ENCODE measurements at regions not wholly inside any gene's neighbourhood (a gene's known extent, or its start where the extent isn't known, plus 50 kb on each side); places are given as distances from the start of the nearest gene placed in this dataset.
A peak's percentile ranks its signal among the peaks of the same experiment; 100 is the strongest.

- DNase-seq: no peak
These were observed 512.8 kb downstream of the ANKRD50 start for GRCh38 chr4:124199755-124200154.

- no peak for DNase-seq
These were observed 510.9 kb downstream of the ANKRD50 start for GRCh38 chr4:124201636-124202035.

GRCh38 chr4:124202099-124202498, 510.4 kb downstream of the ANKRD50 start:
- peak; percentile 3 for DNase-seq

- no peak for DNase-seq
These were observed 508.8 kb downstream of the ANKRD50 start for GRCh38 chr4:124203613-124204238.

GRCh38 chr4:124206779-124207605, 505.5 kb downstream of the ANKRD50 start:
- no peak for DNase-seq

- no peak for DNase-seq
These were observed 503.3 kb downstream of the ANKRD50 start for GRCh38 chr4:124209211-124209610.

- DNase-seq: no peak
These were observed 502.9 kb downstream of the ANKRD50 start for GRCh38 chr4:124209626-124210025.

- DNase-seq: no peak
These were observed 501.8 kb downstream of the ANKRD50 start for GRCh38 chr4:124210746-124211145.

- peak; percentile 42 for DNase-seq
These were observed 499.5 kb downstream of the ANKRD50 start for GRCh38 chr4:124212815-124213630.

GRCh38 chr4:124219389-124219788, 493.1 kb downstream of the ANKRD50 start:
- no peak for DNase-seq

- no peak for DNase-seq
These were observed 488.3 kb downstream of the ANKRD50 start for GRCh38 chr4:124224256-124224655.

GRCh38 chr4:124227981-124228380, 484.6 kb downstream of the ANKRD50 start:
- DNase-seq: no peak

- no peak for DNase-seq
These were observed 482.3 kb downstream of the ANKRD50 start for GRCh38 chr4:124230268-124230667.

- no peak for DNase-seq
These were observed 477.8 kb downstream of the ANKRD50 start for GRCh38 chr4:124234771-124235170.

- no peak for DNase-seq
These were observed 468.7 kb downstream of the ANKRD50 start for GRCh38 chr4:124243671-124244366.

- no peak for DNase-seq
These were observed 459.5 kb downstream of the ANKRD50 start for GRCh38 chr4:124253080-124253479.

- DNase-seq: peak; percentile 87
These were observed 450.0 kb downstream of the ANKRD50 start for GRCh38 chr4:124262211-124263179.

- no peak for DNase-seq
These were observed 446.8 kb downstream of the ANKRD50 start for GRCh38 chr4:124265701-124266100.

GRCh38 chr4:124266721-124267120, 445.8 kb downstream of the ANKRD50 start:
- no peak for DNase-seq

- DNase-seq: no peak
These were observed 436.1 kb downstream of the ANKRD50 start for GRCh38 chr4:124276461-124276860.

- DNase-seq: no peak
These were observed 434.8 kb downstream of the ANKRD50 start for GRCh38 chr4:124277691-124278090.

- DNase-seq: no peak
These were observed 434.1 kb downstream of the ANKRD50 start for GRCh38 chr4:124278477-124278876.
